GM19395 (cell line): ENCODE measurements at regions not wholly inside any gene's neighbourhood (a gene's known extent, or its start where the extent isn't known, plus 50 kb on each side); places are given as distances from the start of the nearest gene placed in this dataset.

Experiments used
- ATAC-seq: cut with Tn5 transposase; IDR thresholded peaks from one replicate; pipeline ENCODE4 v1.9.1; 2021; ENCODE audit warnings: mild to moderate bottlenecking, moderate library complexity; ENCODE audit not compliant: unreplicated experiment

DNA sequence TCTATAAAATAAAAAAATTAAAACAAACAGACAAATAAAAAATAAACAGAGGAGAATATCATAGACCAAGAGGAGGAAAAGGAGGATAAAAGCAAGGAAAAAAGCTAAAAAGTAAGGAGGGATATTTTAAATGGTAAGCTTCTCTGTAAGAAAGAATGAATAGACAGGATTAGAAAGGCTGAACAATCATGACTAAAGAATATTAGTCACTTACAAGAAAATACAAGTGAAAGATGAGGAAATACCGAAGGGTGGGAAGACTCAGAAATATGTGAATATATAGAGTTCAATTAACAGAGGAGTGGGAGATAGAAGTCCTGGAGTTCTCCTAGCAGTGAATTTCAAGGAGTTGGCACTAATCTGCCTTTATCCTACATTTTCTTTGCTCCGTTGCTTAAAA is 162.6 kb downstream of the RTL3 start:
- ATAC-seq, result no peak

DNA sequence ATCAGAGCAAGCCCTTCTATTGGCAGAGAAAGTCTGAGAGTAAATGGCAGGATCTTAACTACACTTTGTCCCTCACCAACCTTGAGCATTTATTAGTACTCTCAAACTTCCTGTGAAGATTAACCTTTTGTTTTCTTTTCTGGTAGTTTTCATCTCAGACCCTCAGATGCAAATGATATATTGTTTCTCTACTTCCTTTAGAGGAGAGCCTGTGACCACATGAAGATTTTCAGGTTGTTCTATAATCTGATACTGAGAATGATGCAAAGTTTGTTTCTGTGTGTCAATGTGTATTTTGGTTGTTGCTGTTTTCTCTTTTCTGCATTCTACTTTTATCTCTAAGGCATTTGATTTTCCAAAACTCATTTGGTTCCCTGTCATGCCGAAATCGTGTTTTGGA is 165.8 kb upstream of the CYSLTR1 start:
- ATAC-seq, result peak; percentile 85

DNA sequence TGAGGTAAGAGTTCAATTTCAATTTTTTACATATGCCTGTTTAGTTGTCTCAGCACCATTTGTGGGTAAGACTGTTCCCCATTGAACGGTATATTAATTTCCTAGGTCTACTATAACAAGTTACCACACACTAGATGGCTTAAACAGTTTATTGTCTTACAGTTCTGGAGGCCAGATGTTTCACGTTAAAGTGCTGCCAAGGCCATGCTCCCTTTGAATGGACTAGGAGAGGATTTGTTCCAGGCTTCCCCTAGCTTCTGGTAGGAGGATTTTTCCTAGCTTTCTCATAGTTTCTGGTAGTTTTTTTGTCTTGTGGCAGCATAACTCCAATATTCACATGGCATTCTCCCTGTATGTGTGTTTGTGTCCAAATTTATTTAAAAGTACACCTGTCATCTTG is 149.3 kb upstream of the CYSLTR1 start:
- ATAC-seq, result no peak

DNA sequence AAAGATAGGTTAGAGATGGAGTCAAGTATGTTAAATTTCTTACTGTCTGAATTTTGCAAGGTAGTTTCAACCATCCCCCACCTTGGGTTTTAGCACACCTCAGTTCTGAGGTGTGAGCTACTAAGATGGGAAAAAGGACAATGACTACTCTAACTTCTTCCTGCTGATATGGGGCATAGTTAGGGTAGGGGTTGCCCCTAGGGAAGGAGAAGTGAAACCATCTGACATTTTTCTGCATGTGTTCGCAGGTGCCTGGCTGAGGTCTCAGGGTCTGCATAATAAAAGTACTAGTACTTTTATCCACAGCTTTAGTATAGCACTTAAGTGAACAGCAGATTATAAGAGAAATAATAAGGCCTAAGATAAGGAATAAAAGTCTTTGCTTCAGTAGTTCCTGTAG is 129.5 kb upstream of the CYSLTR1 start:
- no peak for ATAC-seq

DNA sequence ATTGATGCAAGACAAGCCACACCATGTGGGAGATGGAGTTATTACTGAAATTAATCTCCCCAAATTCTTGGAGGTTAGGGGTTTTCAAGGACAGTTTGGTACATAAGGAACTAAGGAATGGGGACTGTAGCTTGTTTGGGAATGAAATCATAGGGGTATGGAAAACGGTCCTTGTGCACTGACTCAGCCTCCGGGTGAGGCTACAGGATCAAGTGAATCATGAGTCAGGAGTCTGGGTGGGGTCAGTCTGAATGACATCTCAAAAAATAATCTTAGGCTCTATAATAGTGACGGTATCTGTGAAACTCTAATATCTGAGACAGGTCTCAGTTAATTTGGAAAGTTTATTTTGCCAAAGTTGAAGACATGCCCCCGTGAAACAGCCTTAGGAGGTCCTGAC is 128.5 kb upstream of the CYSLTR1 start:
- ATAC-seq, result no peak

DNA sequence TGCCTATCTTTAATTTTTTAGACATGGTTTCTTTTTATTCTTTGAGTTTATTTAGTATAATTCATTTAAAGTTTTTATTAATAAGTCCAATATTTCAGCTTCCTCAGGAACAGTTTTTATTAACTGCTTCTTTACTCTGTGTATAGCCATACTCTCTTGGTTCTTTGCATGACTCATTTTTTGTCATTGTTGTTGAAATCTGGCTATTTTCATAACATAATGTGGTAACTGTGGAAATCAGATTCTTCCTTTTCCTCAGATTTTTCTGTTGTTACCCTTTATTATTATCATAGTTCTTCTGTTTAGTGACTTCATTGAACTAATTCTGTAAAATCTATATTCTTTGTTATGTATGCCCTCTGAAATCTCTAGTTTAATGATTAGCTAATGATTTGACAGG is 124.9 kb upstream of the CYSLTR1 start:
- no peak for ATAC-seq

DNA sequence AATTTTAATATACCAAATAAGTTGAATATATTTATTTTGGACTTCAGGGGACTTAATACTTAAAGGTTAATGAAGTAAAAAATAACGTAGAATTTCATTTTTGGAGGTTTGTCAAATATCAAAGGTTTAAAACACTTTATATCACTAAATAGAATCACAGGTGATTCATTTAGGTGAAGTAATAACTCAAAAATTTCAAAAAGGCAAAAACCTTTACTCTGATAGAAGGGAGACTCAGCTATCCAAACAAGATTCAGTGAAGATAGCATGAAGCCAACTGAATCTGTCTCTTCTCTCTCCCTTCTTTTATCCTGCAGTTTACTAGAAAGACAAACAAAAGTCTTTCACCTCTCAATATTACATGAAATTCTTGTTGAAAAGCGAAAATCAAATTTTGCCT is 110.2 kb upstream of the CYSLTR1 start:
- no peak for ATAC-seq

DNA sequence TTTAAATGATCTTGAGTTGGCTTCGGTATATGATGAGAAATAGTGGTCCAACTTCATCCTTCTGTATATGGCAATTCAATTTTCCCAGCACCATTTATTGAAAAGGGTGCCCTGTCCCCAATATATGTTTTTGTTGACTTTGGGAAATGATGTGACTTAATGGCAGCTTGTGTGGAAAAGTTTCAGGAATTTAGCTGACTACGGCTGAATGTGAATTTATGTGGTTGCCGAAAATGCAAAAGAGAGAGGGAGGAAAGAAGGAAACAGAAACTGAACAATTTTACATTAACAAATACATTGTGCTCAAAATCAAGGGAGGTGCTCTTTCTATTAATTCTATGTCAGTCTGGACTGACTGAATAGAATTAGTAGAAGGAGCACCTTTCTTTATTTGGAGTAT is 101.8 kb upstream of the CYSLTR1 start:
- ATAC-seq, result no peak

DNA sequence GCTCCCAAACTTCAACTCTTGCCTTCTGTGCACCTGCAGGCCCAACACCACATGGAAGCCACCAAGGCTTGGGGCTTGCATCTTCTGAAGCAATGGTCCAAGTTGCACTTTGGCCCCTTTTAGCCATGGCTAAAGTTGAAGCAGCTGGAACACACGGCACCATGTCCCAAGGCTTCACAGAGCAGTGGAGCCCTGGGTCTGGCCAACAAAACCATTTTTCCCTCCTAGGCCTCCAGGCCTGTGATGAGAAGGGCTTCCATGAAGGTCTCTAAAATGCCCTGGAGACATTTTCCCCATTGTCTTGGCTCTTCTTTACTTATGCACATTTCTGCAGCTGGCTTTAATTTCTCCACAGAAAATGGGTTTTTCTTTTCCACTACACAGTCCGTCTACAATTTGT is 61.3 kb upstream of the CYSLTR1 start:
- no peak for ATAC-seq

DNA sequence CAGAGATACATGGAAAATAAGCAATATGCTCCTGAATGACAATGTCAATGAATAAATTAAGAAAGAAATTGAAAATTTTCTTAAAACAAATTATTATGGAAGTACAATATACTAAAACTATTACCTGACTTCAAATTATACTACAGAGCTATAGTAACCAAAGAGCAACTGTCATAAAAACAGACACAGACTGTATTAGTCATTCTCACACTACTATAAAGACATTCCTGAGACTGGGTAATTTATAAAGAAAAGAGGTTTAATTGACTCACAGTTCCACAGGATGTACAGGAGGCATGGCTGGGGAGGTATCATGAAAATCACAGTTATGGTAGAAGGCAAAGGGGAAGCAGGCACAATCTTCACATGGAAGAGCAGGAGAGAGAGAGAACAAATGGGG is 60.0 kb upstream of the CYSLTR1 start:
- no peak for ATAC-seq

DNA sequence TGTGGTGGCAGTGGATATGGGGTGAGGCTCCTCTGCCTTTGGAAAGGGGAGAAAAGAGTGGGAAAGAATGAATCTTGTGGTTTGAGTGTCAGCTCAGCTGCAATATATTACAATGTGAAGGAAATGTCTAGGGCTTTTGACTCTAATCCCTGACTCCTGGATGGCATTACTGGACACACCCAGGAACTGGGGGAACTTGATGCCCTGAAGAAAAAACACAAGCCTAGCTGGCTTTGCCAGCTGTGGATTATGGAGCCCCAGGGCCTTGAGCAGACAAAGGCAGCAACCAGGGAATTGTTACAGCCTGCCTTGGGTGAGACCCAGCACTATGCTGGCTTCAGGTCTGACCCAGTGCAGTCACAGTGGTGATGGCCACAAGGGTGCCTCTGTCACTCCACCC is 57.1 kb upstream of the CYSLTR1 start:
- ATAC-seq, result no peak

DNA sequence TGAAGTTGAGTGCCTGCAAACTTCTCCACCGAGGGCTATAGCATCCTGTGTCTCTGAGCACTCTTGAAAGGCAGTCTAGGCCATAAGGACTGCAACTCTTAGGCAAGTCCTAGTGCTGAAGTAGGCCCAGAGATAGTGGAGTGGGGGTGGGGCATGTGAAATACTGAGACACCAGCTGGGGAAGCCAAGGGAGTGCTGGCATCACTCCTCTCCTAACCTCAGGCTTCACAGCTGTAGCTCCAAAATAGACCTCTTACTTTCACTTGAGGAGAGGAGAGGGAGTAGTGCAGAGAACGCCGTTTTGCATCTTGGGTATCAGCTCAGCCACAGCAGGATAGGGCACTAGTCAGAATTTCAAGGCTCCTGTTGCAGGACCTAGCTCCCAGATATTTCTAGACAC is 56.2 kb upstream of the CYSLTR1 start:
- no peak for ATAC-seq

DNA sequence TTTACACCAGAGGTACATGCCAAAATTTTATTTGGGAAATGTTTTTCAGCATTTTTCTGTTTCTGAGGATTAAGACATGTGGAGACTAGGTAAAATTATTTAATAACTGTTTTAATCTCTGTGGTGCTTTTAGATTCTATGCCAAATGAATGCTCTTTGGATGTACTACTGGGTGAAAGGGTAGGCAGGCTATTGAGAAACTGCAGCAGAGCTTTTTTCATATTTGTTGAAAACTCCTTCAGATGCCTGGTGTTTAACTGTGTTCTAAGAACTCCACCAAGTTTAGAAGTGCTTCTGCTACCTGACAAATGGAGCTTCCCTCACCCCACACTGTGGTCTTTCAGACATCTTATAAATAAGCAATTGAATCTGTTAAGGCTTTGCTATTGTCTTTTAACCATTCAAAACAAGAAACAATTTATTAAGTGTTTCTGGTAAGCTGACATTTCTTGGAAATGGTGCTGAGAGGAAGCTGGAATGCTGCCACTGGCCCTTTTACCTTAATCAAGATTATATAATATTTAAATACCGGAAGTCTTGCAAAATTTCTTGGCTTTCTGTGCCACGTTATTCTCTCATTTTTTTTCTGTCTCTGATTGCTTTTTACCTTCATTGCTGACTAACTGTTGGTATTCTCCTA is 51.2 kb upstream of the CYSLTR1 start:
- no peak for ATAC-seq
